Kidney (tissue), 13 donors: ENCODE measurements at regions not wholly inside any gene's neighbourhood (a gene's known extent, or its start where the extent isn't known, plus 50 kb on each side); places are given as distances from the start of the nearest gene placed in this dataset.

Source experiments
- DNase-seq, 5 donors: peaks; one replicate each; pipeline ENCODE4 v3.0.0-alpha.2; 2013 to 2020
- FAIRE-seq: peaks from 2 replicates; lab custom pipeline; 2012; peaks lifted over from hg19 to GRCh38; lab: Jason Lieb, UNC
- H3K27ac ChIP-seq, 2 donors: one replicate each; pipeline ENCODE4 v1.7.0; 2013; ENCODE audit warnings: low read depth in 2 of 2, low read length in 2 of 2, inconsistent platforms in 1 of 2
- H3K27me3 ChIP-seq: one replicate; pipeline ENCODE4 v1.7.1; 2013; ENCODE audit warnings: low read length, inconsistent platforms; ENCODE audit not compliant: control insufficient read depth, insufficient read depth
- H3K36me3 ChIP-seq, 3 donors: one replicate each; pipeline versions ENCODE4 v1.7.0 to v1.7.1; 2013; ENCODE audit warnings: low read length in 3 of 3, control low read depth in 1 of 3, inconsistent platforms in 1 of 3; ENCODE audit not compliant: insufficient read depth in 3 of 3, control insufficient read depth in 2 of 3
- H3K4me1 ChIP-seq, 3 donors: one replicate each; pipeline versions ENCODE4 v1.7.0 to v1.7.1; 2013; ENCODE audit warnings: low read length in 3 of 3, inconsistent platforms in 1 of 3, low read depth in 1 of 3; ENCODE audit not compliant: control insufficient read depth in 2 of 3, insufficient read depth in 2 of 3
- H3K4me3 ChIP-seq, 3 donors: one replicate each; pipeline versions ENCODE4 v1.7.0 to v1.8.1; 2013; ENCODE audit warnings: low read length in 3 of 3, control low read depth in 1 of 3, inconsistent platforms in 1 of 3
- H3K9ac ChIP-seq, 3 donors: one replicate each; pipeline versions ENCODE4 v1.7.0 to v1.7.1; 2013; ENCODE audit warnings: low read length in 3 of 3, control low read depth in 1 of 3, inconsistent platforms in 1 of 3
- H3K9me3 ChIP-seq, 3 donors: one replicate each; pipeline versions ENCODE4 v1.7.0 to v1.7.1; 2013; ENCODE audit warnings: low read length in 3 of 3, control low read depth in 1 of 3, inconsistent platforms in 1 of 3; ENCODE audit not compliant: control insufficient read depth in 2 of 3, insufficient read depth in 1 of 3
- CTCF ChIP-seq: IDR thresholded peaks from 3 replicates; pipeline ENCODE4 v1.5.1; 2012; ENCODE audit warnings: mild to moderate bottlenecking, moderate library complexity, borderline replicate concordance; ENCODE audit not compliant: insufficient read depth; ENCODE audit errors: extremely low read depth
- intact Hi-C: fragments of 100-400 bp; cut with DNase I; formaldehyde crosslinking; loops from one replicate; pipeline ENCODE4 v1.11.1; 2022
- donor health status: control.
- donor health status: control.
- donor health status: control.
- donor health status: control.
- donor health status: control.
- donor health status: DM: yes; HTN: yes; CAD: no.
- donor health status: Normal renal cell carcinoma (clear cell type).

- no peak for FAIRE-seq
Observed at GRCh38 chr4:24244663-24245490, 339.5 kb downstream of the DHX15 start.

GRCh38 chr4:24243641-24244040, 340.7 kb downstream of the DHX15 start:
- H3K27me3 ChIP-seq: no peaks in the 10 kb centered on the region
- no peak overlapping the region for H3K27ac ChIP-seq
- TF ChIP-seq CTCF: no peak
- no peaks in the 10 kb centered on the region for H3K9me3 ChIP-seq
- intact Hi-C loops: no loop called here
- H3K36me3 ChIP-seq: no peaks in the 10 kb centered on the region
- FAIRE-seq: no peak
- no peak overlapping the region for H3K4me3 ChIP-seq
- DNase-seq: no peak
- H3K9ac ChIP-seq: no peak overlapping the region
- H3K4me1 ChIP-seq: peaks cover 0 to 2% (median 0%) of the 10 kb centered on the region in 3 donors

More at GRCh38 chr4:24244663-24245490, 339.5 kb downstream of the DHX15 start:
- no peak overlapping the region for H3K9ac ChIP-seq
- DNase-seq: peak in 4 of 5 donors; percentile 62 to 87 (median 76)
- intact Hi-C loops: no loop called here
- peaks cover 0 to 3% (median 3%) of the 10 kb centered on the region in 3 donors for H3K4me1 ChIP-seq
- no peaks in the 10 kb centered on the region for H3K9me3 ChIP-seq
- H3K27me3 ChIP-seq: no peaks in the 10 kb centered on the region
- no peak overlapping the region for H3K4me3 ChIP-seq
- H3K27ac ChIP-seq: no peak overlapping the region
- H3K36me3 ChIP-seq: no peaks in the 10 kb centered on the region
- no peak for TF ChIP-seq CTCF

- no peaks in the 10 kb centered on the region for H3K9me3 ChIP-seq
- intact Hi-C loops: no loop called here
Observed at GRCh38 chr4:24241511-24241910, 342.8 kb downstream of the DHX15 start.

More at GRCh38 chr4:24241511-24241910, 342.8 kb downstream of the DHX15 start:
- TF ChIP-seq CTCF: no peak
- no peak overlapping the region for H3K9ac ChIP-seq
- H3K27ac ChIP-seq: no peak overlapping the region
- FAIRE-seq (no peak), DNase-seq (no peak)
- H3K27me3 ChIP-seq: no peaks in the 10 kb centered on the region
- no peak overlapping the region for H3K4me3 ChIP-seq
- no peaks in the 10 kb centered on the region for H3K36me3 ChIP-seq
- no peaks in the 10 kb centered on the region for H3K4me1 ChIP-seq
